22Rv1 (cell line): ENCODE measurements at regions not wholly inside any gene's neighbourhood (a gene's known extent, or its start where the extent isn't known, plus 50 kb on each side); places are given as distances from the start of the nearest gene placed in this dataset.

Source experiments
- ZFX ChIP-seq: fragments of 450-650 bp; IDR thresholded peaks from 2 replicates; pipeline ENCODE4 v1.6.1; 2017; ENCODE audit warnings: antibody characterized with exemption, borderline replicate concordance
- TF ChIP-seq, protein P1 (sequence below): fragments of 450-650 bp; IDR thresholded peaks from 2 replicates; pipeline ENCODE4 v1.5.1; 2017; ENCODE audit warnings: mild to moderate bottlenecking

DNA sequence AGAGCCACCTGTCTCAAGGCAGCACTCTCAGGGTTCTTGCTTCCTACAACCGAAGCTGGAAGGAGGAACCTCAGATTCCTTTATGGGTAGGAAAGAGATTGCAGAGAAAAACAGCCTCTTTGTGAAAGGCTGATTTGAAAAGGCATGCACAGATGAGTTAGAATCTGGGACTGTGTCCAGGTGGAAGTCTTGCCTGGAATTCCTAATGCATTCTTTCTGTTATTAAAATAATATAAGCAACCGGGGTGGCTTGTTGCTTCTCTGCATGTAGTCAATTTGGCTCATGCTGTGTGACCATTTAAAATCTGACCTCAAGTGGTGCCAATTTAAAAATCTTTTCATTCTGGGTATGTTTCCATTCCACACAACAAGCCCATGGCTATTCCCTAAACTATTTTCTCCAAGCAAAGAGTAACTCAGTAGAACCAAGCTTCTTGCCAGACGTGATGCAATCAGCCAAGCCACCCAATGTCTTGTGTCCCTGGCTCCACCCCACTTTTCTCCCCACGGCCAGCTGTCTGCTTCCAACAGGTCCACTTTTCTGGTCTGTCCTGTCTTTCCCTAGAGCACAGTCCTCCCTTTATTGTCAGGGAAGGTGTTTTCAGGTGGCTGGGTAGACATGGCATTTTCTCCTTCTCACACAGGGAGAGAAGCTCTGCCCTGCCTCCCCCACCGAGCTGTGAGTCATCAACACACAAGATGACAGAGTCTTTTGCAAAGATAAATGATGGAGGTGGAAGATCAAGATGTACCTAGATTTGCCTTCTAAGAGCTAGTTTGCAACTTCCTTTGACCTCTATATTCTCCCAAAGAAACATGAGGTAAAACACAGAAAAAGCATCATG is 394.3 kb downstream of the FOXO1 start:
- TF ChIP-seq, protein P1, sequence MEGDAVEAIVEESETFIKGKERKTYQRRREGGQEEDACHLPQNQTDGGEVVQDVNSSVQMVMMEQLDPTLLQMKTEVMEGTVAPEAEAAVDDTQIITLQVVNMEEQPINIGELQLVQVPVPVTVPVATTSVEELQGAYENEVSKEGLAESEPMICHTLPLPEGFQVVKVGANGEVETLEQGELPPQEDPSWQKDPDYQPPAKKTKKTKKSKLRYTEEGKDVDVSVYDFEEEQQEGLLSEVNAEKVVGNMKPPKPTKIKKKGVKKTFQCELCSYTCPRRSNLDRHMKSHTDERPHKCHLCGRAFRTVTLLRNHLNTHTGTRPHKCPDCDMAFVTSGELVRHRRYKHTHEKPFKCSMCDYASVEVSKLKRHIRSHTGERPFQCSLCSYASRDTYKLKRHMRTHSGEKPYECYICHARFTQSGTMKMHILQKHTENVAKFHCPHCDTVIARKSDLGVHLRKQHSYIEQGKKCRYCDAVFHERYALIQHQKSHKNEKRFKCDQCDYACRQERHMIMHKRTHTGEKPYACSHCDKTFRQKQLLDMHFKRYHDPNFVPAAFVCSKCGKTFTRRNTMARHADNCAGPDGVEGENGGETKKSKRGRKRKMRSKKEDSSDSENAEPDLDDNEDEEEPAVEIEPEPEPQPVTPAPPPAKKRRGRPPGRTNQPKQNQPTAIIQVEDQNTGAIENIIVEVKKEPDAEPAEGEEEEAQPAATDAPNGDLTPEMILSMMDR, result no peak
- no peak for TF ChIP-seq ZFX
